Right hindlimb (tissue), 1 donor: ENCODE measurements at regions not wholly inside any gene's neighbourhood (a gene's known extent, or its start where the extent isn't known, plus 50 kb on each side); places are given as distances from the start of the nearest gene placed in this dataset.

ENCODE experiments used
- DNase-seq: peaks from one replicate; pipeline ENCODE4 v3.0.0-alpha.2; 2018

GRCh38 chr6:54060286-54060685 lies 51.0 kb upstream of the MLIP start:
- no peak for DNase-seq
